ENCODE measurements at regions not wholly inside any gene's neighbourhood (a gene's known extent, or its start where the extent isn't known, plus 50 kb on each side); places are given as distances from the start of the nearest gene placed in this dataset.

DNA sequence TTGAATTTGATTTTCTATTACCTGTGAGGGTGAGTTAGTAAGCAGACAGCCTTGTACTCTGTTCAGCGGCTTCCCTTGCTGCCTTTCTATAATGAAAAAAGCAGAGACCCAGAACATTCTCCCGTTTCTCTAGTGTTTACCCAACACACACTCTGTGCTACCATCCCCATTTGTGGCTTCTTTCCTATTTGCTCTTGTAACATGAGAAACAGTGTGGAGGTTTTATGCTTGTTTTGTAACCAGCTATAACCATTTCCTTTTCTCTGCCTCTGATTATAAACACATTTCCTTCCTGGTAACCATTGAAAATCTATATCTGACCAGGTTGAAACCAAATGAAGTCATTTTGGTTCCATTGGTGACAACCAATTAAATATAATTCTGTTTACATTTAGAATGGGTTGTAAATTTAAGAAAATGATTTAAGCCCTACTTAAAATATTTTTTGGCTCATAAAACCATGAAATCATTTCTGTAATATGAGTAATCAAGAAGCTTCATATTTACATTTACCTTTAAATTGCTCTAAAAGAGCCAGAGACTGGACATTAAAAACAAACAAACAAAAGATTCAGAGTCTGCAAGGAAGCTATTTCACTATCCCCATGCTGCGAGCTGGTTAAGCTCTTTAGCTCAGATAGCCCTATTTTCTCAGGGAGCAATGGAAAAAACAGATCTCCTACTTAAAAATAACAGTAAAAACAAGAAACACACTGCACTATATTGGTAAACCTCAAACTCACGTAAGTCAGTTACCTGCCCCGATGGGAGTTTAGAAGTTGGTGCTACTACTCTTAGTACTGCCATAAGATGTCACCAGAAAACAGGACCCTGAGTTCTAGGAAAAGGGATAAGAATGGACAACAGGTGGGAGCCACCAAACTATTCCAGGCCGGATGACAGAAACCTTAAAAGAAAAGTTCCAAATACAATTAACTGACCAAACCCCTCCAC is 206.5 kb upstream of the EEA1 start:
- no peak for DNase-seq

DNA sequence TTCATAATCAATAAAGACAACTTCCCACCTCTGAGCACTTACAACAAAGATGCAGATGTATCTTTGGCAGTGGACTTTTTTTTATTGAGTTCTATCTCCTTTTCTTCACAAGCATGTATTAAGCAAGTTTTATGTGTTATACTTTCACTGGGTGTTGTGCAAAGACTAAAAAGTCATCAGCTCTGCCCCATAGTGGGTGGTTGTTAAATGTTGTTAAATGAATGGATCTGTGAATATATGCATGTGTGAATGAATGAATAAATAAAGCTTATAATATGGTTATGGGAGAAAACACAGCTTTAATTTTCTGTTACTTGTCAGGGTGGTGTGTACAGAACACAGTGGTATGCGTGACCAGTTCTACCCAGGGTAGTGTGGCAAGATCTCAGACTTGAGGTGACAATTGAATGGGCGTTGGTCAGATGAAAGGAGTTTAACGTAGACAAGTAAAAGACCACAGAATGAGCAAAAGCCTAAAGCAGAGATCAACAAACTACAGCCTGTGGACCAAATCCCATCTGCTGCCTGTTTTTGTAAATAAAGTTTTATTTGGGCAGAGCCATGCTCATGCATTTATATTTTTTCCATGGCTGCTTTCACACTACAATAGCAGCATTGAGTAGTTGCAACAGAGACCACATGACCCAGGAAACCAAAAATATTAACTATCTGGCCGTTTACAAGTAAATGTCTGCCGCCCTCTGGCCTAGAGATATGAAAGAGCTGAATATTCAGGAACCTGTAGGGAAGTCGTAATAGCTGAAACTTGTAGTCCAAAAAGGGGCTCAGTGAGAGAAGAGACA is 207.4 kb upstream of the EEA1 start:
- no peak for DNase-seq

DNA sequence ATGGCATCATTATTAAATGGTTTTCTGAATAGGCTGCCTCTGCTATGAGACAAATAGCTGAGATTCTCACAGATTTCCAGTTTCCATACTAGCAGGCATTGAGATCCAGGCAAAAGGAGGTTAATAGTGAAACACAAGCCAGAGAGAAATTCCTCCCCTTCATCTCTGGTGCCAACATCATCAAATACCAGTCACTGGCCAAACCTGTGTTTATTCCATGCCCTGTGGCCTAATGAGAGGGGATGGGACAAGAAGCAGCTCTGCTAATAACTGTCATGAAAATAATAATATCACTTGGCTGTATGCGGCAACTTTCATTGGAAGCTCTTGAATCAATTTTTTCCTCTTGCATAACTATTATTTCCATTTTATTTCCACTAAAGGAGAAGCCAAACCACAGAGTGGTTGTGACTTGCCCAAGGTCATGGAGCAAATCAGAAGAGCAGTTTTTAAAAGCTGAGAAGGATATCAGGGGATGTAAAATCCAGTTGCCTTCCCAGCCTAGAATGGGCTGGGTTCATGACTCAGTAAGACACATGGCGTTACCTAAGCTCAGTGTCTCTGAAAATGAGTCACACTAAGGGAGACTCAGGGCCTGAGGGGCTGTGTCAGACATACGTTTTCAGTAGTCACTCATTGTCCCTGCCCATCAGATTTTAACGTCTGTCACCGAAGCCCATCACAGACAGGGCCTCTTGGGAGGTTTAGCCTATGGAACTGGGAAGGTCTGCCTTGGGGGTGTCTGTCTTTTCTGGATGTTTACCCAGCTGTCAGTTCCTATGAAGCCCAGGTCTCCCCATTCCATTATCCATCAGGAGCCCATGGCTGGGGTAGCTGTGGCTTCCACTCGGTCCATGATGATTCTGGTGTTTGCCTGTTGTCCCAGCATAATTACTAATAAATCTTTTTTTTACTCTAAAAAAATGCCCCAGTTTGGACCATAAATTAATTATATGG is 208.8 kb upstream of the EEA1 start:
- DNase-seq: no peak

DNA sequence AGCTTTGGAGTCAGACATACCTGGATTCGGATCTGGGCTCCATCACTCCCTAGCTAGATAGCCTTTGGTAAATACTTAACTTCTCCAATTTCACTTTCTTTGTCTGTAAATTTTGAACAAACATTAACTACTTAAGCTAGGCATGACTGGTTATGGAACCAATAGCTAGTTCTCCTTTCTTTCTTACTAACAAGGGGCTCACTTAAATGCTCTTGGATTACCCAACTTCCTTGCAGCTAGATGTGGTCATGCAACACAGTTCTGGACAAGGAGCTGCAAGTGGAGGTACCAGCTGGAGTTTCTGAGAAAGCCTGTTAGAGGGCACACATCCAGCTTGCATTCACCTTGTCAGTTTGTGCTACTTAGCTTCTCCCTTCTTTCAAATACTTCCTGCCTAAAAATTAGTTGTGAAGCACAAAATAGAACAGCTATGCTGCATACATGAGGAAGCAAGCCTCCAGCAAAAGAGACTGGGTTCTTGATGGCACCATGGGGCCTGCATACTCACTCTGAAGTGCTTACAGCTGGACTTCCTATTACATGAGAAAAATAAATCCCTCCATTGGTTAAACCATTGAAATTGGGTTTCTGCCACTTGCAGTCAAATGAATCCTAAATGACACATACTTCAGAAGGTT is 210.1 kb upstream of the EEA1 start:
- DNase-seq: no peak

DNA sequence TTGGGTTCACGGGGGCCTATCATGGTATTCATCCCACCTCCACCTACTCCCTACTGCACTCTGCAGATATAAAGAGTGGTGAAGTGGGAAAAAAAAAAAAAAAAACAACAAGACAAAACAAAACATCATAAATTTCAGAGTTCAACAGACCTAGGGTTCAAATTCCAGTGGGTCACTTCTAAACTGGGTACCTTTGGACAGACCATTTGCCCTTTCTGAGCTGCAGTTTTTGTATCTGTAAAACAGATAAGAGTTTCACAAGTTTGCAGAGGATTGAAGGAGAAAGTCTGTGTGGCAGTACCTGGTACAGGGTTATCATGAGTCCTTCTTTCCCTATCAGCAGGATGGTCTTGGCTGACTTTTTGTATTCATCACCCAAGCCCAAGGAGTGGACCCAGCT is 211.2 kb upstream of the EEA1 start:
- no peak for DNase-seq

DNA sequence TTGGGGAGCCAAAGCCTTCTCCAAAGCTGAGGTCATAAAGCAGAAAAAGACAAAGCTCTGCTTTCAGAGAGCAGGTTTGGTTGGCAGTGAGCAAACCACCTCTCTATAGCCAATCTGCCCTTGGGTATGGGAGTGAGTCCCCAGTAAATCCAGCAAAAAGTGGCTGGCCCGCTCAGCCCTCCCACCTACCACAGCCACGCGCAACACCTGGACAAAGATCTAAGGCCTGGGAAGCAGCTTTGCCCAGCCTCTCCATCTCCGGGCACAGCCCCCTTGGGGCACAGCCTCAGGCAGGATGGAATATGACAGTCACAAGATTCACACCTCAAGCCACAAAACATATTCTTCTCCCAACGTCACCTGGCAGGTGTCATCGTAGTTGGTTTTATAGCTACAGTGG is 211.7 kb upstream of the EEA1 start:
- DNase-seq: no peak

DNA sequence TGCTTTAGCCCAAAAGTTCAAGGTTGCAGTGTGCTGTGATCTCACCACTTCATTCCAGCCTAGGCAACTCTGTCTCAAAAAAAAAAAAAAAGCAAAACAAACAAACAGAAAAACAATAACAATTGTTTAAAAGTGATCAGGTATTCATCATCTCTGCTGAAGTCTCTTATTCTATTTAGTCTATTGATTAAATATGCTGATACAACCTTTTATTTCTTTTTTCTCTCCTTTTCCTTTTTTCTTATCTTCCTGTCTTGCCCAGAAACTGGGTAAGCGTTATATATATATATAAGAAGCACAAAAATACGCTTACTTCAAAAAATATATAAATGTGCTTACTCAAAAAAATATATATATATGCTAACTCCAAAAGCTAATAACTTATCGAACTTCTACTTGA is 213.8 kb upstream of the EEA1 start:
- DNase-seq: no peak

DNA sequence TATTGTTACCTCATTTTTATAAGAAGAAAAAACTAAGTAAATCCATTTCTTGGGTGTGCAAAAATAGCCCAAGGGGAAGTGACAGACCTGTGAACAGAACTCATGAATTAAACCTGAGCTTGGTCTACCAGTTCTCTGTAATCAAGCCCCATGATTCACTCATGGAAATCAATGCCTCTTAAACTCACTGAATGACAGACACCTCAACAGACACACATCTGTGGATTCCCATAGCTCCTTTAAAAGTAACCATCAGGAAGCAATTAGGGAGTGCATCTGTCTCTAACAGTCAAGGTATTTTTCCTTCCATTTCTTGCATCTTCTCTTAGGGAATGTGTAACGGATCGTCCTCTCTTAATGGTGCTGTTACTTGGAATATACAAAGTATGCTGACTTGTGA is 215.0 kb upstream of the EEA1 start:
- no peak for DNase-seq

DNA sequence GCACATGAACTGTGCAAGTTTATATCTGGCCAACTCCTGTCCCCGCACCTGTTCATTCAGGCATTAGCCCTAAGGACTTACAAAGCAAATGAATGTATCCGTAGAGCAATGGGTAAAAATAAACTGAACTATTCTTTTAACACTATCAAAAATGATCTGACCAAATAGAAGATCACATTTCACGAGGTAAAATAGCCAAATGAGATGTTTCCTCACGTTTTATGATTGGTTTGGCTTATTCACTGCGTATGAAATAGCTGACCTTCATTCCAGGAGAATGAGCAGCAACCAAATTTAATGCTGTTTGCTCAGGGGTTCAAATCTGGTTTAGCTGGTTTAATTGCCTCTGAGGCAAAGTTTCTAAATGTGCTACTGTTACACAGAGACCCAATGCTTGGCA is 216.0 kb upstream of the EEA1 start:
- DNase-seq: no peak

DNA sequence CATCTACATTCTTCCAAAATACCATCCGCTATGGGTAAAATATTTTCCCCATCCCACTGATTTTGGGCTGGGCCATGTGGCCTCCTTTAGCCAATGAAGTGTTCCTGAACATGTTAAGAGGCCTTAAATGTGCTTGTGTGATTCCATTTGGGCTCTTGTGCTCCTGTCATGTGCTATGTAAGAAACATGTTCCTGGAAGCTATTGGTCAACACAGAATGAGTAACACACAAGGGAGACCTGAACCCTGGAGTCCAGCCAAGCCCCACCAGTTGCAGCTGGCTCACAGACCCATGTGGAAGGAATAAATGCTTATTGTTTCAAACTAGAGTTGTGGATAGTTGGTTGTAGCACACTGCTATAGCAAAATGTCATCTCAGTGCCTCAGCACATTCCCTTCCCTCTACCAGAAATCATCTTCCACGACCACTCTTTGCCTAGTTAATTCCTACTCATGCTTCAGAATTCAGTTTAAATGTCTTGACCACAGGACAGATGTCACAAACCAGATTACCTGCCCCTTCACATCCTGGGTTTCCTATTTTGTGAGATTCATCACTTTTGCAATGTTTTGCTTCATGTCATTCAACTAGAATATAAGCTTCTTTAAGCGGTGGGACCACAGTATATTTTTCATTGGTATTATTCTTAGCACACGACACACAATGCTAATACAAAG is 217.3 kb upstream of the EEA1 start:
- DNase-seq: no peak

DNA sequence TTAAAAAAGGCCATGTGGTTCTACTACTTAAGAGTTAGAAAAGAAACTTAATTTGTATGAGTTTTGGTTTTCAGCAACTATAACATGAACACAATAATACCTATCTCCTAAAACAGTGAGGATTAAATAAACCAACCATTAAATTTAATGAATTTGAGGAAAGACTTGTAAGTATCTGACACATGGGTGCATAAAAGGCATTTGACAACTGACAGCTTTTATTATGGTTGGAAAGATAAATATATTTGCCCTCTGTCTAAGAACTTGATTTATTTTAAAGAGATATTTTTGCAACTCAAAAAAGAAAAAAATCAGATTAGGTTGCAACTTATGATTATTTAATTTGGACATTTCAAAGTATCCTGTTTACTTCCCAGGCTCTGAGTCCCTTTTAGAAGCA is 217.9 kb upstream of the EEA1 start:
- DNase-seq: no peak

DNA sequence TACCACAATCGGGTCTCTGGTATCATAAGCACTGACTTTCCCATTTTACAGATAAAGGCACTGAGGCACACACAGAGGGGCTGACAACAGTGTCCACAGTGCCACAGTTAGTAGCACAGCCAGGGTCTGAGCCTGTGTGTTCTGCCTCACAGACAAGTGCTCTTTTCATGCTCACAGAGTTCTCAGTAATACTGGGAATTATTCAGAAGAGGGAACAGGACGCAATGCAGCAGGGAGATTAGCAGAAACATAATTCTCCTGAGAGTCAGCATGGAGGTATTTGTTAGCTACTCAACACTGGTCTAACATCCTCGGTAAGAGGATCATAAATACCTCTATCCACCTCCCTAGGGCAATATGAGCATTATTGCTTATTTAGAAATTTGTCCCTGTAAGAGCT is 219.3 kb upstream of the EEA1 start:
- no peak for DNase-seq

DNA sequence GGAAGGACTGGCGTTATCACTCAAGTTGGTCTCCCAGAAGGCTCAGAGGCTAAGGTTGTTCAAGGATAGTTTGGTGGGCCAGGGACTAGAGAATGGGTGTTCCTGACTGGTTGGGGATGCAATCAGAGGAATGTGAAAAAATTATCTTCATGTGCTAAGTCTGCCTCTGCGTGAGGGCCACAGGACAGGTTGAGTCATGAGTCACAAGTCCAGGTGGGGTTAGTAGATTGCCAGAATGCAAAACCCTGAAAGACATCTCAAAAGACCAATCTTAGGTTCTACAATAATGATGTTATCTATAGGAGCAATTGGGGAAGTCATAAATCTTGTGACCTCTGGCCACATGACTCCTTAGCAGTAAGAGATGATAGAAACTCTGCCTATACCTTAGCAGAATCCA is 220.1 kb upstream of the EEA1 start:
- no peak for DNase-seq

DNA sequence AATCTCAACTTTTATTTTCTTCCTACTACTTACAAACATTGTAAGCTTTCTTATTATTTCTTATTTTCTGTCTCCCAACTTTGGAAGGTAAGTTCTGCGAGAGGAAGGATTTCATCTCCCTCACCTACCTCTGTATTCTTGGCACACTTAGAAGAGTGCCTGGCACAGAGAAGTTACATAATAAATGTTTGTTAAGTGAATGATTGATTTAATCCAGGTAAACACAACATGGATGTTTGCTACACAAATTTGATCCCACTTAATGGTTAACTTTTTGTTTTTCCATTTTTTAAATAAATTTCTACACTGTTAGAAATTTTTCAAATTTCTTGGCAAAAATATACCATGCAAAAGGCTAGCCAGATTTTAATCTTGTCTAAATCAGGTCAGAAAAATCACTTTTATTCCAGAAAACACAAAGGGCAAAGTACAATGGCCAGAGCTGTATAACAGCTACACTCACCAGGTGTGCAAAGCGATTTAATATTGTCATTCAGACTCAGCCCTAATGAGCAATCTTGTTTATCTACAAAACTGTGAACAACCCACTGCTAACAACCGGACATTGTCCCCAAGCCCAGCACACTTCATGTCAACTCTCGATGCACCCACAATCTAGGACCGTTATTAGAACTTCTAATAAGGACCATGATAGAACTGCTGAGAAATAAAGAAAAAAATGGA is 222.1 kb upstream of the EEA1 start:
- DNase-seq: no peak

DNA sequence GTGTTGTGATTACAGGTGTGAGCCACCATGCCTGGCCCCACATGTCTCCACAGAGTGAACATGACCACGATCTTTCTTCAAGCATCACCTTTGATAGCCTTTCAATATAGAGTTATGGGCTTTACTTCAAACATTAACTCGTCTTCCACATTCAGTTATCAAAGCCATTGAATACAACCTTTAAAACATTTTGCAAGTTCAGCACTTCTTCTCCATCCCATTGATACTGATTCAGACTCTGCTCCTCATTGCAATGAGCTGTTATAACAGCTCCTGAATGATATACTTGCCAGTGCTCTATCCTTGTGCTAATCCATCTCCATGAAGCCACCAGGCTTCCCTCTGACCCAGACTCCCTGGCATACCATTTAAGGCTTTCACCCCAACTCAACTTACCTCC is 223.5 kb upstream of the EEA1 start:
- no peak for DNase-seq

DNA sequence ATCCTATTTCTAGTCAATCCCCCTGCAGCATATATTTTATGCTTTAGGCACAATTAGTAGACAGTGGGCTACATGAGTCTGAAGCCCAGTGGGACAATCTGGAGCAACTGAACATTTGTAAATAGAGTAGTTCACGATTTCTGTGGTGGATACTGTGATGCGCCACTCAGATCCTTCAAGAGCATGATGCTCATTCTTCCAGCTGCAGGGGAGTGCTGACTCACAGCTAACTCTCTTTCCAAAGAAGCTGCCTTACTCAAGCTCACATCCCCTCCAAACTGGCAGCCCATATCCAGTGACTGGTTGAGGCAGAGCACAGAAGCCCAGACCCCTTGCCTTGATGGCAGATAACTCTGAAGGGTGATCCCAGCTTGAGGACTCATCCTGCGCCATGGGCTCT is 224.2 kb upstream of the EEA1 start:
- no peak for DNase-seq

DNA sequence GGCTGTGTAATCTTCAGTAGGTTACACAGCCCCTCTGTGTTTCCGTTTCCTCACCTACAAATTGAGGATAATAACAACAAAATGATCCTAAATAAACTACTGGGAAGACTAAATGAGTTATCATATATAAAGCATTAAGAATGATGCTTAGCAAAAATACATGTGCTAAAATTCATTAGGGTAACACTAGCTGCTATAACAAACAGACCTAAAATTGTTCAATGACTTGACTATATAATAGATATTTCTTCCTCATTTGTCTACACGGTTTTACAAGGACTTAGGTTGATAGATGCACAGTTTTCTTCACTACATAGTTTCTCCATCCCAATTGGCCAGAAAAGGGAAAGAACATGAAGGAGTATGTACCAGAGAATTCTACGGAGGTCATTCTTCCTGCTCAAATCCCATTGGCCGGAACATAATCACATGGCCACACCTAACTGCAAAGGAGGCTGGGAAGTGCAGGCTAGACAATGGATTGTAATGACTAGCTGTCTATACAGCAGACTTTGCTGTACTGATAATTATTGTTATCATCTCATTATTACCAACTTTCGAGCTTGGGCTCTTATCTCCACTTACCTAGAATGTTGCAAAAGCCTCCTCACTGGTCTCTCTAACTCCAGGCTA is 223.5 kb upstream of the NUDT4 start:
- no peak for DNase-seq

DNA sequence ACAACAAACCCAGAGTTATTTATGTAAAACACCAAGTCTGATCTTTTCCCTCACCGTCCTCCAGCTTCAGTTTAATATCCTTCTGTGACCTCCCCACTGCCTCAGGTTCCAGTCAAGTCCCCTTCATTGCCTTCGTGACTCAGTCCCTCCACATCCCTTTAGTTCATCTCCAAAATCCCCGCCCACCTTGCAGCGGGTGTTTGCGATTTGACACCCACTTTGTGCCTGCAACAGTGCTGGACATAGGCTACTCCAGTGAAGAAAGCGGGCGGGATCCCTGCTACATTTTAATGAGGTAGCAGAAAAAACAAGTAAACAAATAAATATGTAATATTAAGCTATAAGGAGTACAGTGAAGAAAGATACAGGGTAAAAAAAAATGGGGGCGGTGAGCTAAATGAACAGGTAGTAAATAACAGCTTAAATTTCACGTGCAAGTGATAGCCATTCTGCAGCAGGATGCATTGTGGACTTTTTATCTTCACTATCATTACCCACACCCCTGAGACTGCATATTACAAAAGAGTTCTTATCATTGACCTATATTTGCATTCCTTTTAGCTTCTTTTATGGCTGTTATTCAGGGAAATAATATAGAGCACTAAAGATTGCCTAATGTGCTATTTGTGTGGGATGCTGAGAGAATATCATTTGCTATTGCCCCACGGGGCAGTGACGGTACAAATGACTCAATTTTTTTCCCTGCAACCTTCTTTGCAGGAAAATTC is 222.8 kb upstream of the NUDT4 start:
- no peak for DNase-seq

DNA sequence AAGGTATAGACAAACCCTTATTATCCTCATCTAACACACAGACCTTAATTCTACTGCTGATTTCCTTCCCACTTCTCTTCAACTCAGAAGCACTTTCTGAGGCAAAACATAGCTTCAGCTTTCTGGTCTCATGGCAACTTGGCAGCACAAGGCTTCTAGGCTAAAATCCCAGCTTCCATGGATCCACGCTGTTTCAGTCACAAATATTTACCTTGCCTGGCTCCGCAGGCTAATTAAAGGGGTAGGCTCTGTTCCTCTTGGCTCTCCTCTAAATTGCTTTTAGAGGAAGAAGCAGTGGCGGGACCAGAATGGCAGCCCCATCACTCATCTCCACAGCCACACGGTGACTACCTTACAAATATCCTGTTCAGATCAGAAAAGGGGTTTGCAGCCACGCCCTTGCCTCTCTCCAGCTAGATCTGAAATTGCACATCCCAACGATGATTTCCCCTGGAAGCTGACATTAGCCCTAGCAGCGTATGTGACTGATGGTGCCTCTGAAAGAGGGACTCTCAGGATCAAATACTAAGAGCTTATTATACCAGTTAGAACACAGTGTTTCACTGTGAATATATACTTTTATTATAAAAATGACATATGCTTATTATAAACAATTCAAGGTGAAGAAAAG is 221.5 kb upstream of the NUDT4 start:
- DNase-seq: no peak

DNA sequence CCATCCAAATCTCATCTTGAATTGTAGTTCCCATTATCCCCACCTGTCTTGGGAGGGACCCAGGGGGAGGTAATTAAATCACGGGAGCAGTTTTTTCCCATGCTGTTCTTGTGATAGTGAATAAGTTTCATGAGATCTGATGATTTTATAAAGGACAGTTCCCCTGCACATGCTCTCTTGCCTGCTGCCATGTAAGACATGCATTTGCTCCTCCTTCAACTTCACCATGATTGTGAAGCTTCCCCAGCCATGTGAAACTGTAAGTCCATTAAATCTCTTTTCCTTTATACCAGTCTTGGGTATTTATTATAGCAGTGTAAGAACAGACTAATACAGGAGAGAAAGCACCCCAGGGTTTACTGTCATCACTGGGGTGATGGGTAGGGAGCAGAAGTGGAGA is 220.4 kb upstream of the NUDT4 start:
- DNase-seq: no peak

Measured in cerebellar nuclear complex (tissue), 1 donor.